Neuronal stem cell (in vitro differentiated cells): ENCODE measurements at regions not wholly inside any gene's neighbourhood (a gene's known extent, or its start where the extent isn't known, plus 50 kb on each side); places are given as distances from the start of the nearest gene placed in this dataset.

Experiments
- DNase-seq: peaks from one replicate; pipeline ENCODE4 v3.0.0-alpha.2; 2013; ENCODE audit warnings: low spot score
- H2AFZ ChIP-seq: one replicate; pipeline ENCODE4 v1.6.1; 2013; ENCODE audit warnings: mild to moderate bottlenecking, low read length, inconsistent platforms
- H2AK5ac ChIP-seq: 2 replicates; pipeline ENCODE4 v1.6.1; 2013; ENCODE audit warnings: low read depth, mild to moderate bottlenecking, inconsistent platforms, low read length, moderate library complexity, mixed read lengths
- H2BK120ac ChIP-seq: 2 replicates; pipeline ENCODE4 v1.6.1; 2013; ENCODE audit warnings: low read depth, mild to moderate bottlenecking, inconsistent platforms, low read length, moderate library complexity, mixed read lengths
- H2BK12ac ChIP-seq: one replicate; pipeline ENCODE4 v1.6.1; 2013; ENCODE audit warnings: low read length, inconsistent platforms
- H2BK15ac ChIP-seq: 2 replicates; pipeline ENCODE4 v1.6.1; 2013; ENCODE audit warnings: mild to moderate bottlenecking, low read length, inconsistent platforms, mixed read lengths
- H2BK5ac ChIP-seq: one replicate; pipeline ENCODE4 v1.6.1; 2013; ENCODE audit warnings: inconsistent platforms, mild to moderate bottlenecking, low read length, moderate library complexity
- H3K14ac ChIP-seq: one replicate; pipeline ENCODE4 v1.6.1; 2013; ENCODE audit warnings: low read length, inconsistent platforms
- H3K18ac ChIP-seq: 2 replicates; pipeline ENCODE4 v1.6.1; 2013; ENCODE audit warnings: low read length, inconsistent platforms
- H3K23ac ChIP-seq: 2 replicates; pipeline ENCODE4 v1.6.1; 2013; ENCODE audit warnings: low read depth, mild to moderate bottlenecking, mixed read lengths, low read length, inconsistent platforms; ENCODE audit not compliant: poor library complexity
- H3K27ac ChIP-seq: replicated peaks from 3 replicates; pipeline ENCODE4 v1.5.1; 2013; ENCODE audit warnings: low read length, inconsistent platforms
- H3K27me3 ChIP-seq, 3 experiments: 2 replicates each; pipeline ENCODE4 v1.6.1; 2013; ENCODE audit warnings: low read length in 3 of 3, mild to moderate bottlenecking in 2 of 3, inconsistent platforms in 1 of 3, low read depth in 1 of 3, mixed read lengths in 1 of 3, moderate library complexity in 1 of 3; ENCODE audit not compliant: control insufficient read depth in 3 of 3, insufficient read depth in 3 of 3
- H3K36me3 ChIP-seq, 2 donors: replicated peaks in 1 of 2; 2 replicates each; pipeline ENCODE4 v1.6.1; 2013; ENCODE audit warnings: low read length in 2 of 2; ENCODE audit not compliant: control insufficient read depth in 2 of 2, insufficient read depth in 2 of 2
- H3K4ac ChIP-seq: 2 replicates; pipeline ENCODE4 v1.6.1; 2013; ENCODE audit warnings: inconsistent platforms, mild to moderate bottlenecking, low read length, moderate library complexity
- H3K4me1 ChIP-seq, 2 donors: 1 replicate in 1 of 2; 2 replicates in 1 of 2; pipeline ENCODE4 v1.6.1; 2013; ENCODE audit warnings: low read length in 2 of 2, low read depth in 1 of 2; ENCODE audit not compliant: control insufficient read depth in 2 of 2, insufficient read depth in 1 of 2
- H3K4me2 ChIP-seq: one replicate; pipeline ENCODE4 v1.6.1; 2013; ENCODE audit warnings: mild to moderate bottlenecking, low read length, inconsistent platforms; ENCODE audit not compliant: insufficient read depth, poor library complexity, severe bottlenecking
- H3K4me3 ChIP-seq, 2 donors: 2 replicates each; pipeline ENCODE4 v1.5.1; 2013; ENCODE audit warnings: low read length in 2 of 2, mild to moderate bottlenecking in 2 of 2, inconsistent platforms in 1 of 2, moderate library complexity in 1 of 2
- H3K79me1 ChIP-seq: one replicate; pipeline ENCODE4 v1.6.1; 2013; ENCODE audit warnings: low read depth, mild to moderate bottlenecking, inconsistent platforms, low read length, moderate library complexity
- H3K9ac ChIP-seq: one replicate; pipeline ENCODE4 v1.6.1; 2013; ENCODE audit warnings: mild to moderate bottlenecking, low read depth, low read length, inconsistent platforms; ENCODE audit not compliant: poor library complexity
- H3K9me3 ChIP-seq, 2 donors: replicated peaks in 1 of 2; 2 replicates each; pipeline versions ENCODE3 to v1.6.1; 2013; ENCODE audit warnings: low read length in 2 of 2, mild to moderate bottlenecking in 2 of 2, inconsistent platforms in 1 of 2, low read depth in 1 of 2, mixed read lengths in 1 of 2, moderate library complexity in 1 of 2; ENCODE audit not compliant: control insufficient read depth in 2 of 2, insufficient read depth in 1 of 2
- H4K8ac ChIP-seq: one replicate; pipeline ENCODE4 v1.6.1; 2013; ENCODE audit warnings: low read depth, mild to moderate bottlenecking, inconsistent platforms, low read length, moderate library complexity
- H4K91ac ChIP-seq: one replicate; pipeline ENCODE4 v1.6.1; 2013; ENCODE audit warnings: low read length, low read depth, mild to moderate bottlenecking, inconsistent platforms; ENCODE audit not compliant: poor library complexity
- WGBS, 2 donors: extraction: QIAGEN DNeasy Blood & Tissue Kit; methylation state at CpG; one replicate each; pipeline ENCODE4 v1.1.7; 2013; ENCODE audit warnings: missing lambda C conversion rate in 2 of 2, mixed read lengths in 1 of 2; ENCODE audit not compliant: insufficient read length in 2 of 2, insufficient replicate concordance in 1 of 2; ENCODE audit errors: extremely low coverage in 2 of 2; 5-methylcytosine and 5-hydroxymethylcytosine counted together

- no peak for DNase-seq
- Histone ChIP-seq H2AK5ac (peak overlapping the region; percentile 23), H3K4me1 (peaks cover under 1 to 7% of the 10 kb centered on the region in 2 donors), H2BK5ac (no peak overlapping the region), H3K18ac (no peak overlapping the region), H4K91ac (no peak overlapping the region), H3K14ac (no peak overlapping the region), H3K4me3 (no peak overlapping the region), H3K79me1 (no peaks in the 10 kb centered on the region), H3K9me3 (peaks cover 0 to 12% of the 10 kb centered on the region in 2 donors), H3K4ac (no peak overlapping the region), H3K23ac (no peak overlapping the region), H3K27ac (no peak overlapping the region), H3K9ac (no peak overlapping the region), H2BK120ac (no peak overlapping the region), H3K4me2 (no peak overlapping the region), H2AFZ (no peak overlapping the region), H4K8ac (no peak overlapping the region), H2BK12ac (no peak overlapping the region), H2BK15ac (peak overlapping the region; percentile 33), H3K27me3 (no peaks in the 10 kb centered on the region), H3K36me3 (no peaks in the 10 kb centered on the region)
- no CpG with 5 or more reads among the region's 13 CpGs for WGBS, 2 donors
Observed at GRCh38 chr17:5781236-5781927, 197.1 kb upstream of the NLRP1 start.

- Histone ChIP-seq H2AK5ac (no peak overlapping the region), H3K23ac (no peak overlapping the region), H3K9me3 (peaks cover 0 to 12% of the 10 kb centered on the region in 2 donors), H3K18ac (no peak overlapping the region), H3K9ac (no peak overlapping the region), H2BK120ac (no peak overlapping the region), H3K4me1 (peaks cover 0 to 7% of the 10 kb centered on the region in 2 donors), H4K8ac (no peak overlapping the region), H2BK15ac (no peak overlapping the region), H3K4me2 (no peak overlapping the region), H2BK5ac (no peak overlapping the region), H3K4me3 (no peak overlapping the region), H3K36me3 (no peaks in the 10 kb centered on the region), H2BK12ac (no peak overlapping the region), H2AFZ (no peak overlapping the region), H3K14ac (no peak overlapping the region), H3K4ac (no peak overlapping the region), H4K91ac (no peak overlapping the region), H3K79me1 (no peaks in the 10 kb centered on the region), H3K27ac (no peak overlapping the region), H3K27me3 (no peaks in the 10 kb centered on the region)
- DNase-seq: no peak
- WGBS, 2 donors: no CpG with 5 or more reads among the region's 4 CpGs
Observed at GRCh38 chr17:5783269-5783668, 199.0 kb upstream of the NLRP1 start.

GRCh38 chr17:5783851-5784250 lies 199.5 kb upstream of the NLRP1 start:
- peaks cover 0 to 12% of the 10 kb centered on the region in 2 donors for H3K9me3 ChIP-seq
- H3K4me2 ChIP-seq: no peak overlapping the region
- H2BK12ac ChIP-seq: no peak overlapping the region
- H2BK15ac ChIP-seq: no peak overlapping the region
- no peak overlapping the region for H3K18ac ChIP-seq
- WGBS, 2 donors: no CpG with 5 or more reads among the region's 3 CpGs
- H3K4me3 ChIP-seq: no peak overlapping the region
- no peak for DNase-seq
- H3K9ac ChIP-seq: no peak overlapping the region
- no peaks in the 10 kb centered on the region for H3K79me1 ChIP-seq
- no peak overlapping the region for H3K4ac ChIP-seq
- no peak overlapping the region for H2AFZ ChIP-seq
- no peak overlapping the region for H3K14ac ChIP-seq
- no peak overlapping the region for H3K23ac ChIP-seq
- no peaks in the 10 kb centered on the region for H3K27me3 ChIP-seq
- no peak overlapping the region for H2BK120ac ChIP-seq
- peaks cover 0 to 7% of the 10 kb centered on the region in 2 donors for H3K4me1 ChIP-seq
- H3K36me3 ChIP-seq: no peaks in the 10 kb centered on the region
- H2AK5ac ChIP-seq: no peak overlapping the region
- H3K27ac ChIP-seq: no peak overlapping the region
- no peak overlapping the region for H2BK5ac ChIP-seq
- no peak overlapping the region for H4K91ac ChIP-seq
- H4K8ac ChIP-seq: no peak overlapping the region

GRCh38 chr17:5784791-5785190 lies 200.5 kb upstream of the NLRP1 start:
- H4K8ac ChIP-seq: no peak overlapping the region
- H3K27me3 ChIP-seq: no peaks in the 10 kb centered on the region
- no peak for DNase-seq
- no peaks in the 10 kb centered on the region for H3K36me3 ChIP-seq
- H2BK12ac ChIP-seq: no peak overlapping the region
- no peak overlapping the region for H3K27ac ChIP-seq
- no peak overlapping the region for H3K23ac ChIP-seq
- H2AFZ ChIP-seq: no peak overlapping the region
- no CpG with 5 or more reads among the region's 2 CpGs for WGBS, 2 donors
- no peak overlapping the region for H3K14ac ChIP-seq
- H3K9ac ChIP-seq: no peak overlapping the region
- no peak overlapping the region for H2BK120ac ChIP-seq
- H2BK15ac ChIP-seq: no peak overlapping the region
- peaks cover 0 to 12% of the 10 kb centered on the region in 2 donors for H3K9me3 ChIP-seq
- no peak overlapping the region for H3K4me3 ChIP-seq
- H2AK5ac ChIP-seq: no peak overlapping the region
- H4K91ac ChIP-seq: no peak overlapping the region
- H3K4me1 ChIP-seq: peaks cover 5 to 12% of the 10 kb centered on the region in 2 donors
- no peak overlapping the region for H3K18ac ChIP-seq
- H3K4ac ChIP-seq: no peak overlapping the region
- H3K4me2 ChIP-seq: no peak overlapping the region
- H3K79me1 ChIP-seq: no peaks in the 10 kb centered on the region
- no peak overlapping the region for H2BK5ac ChIP-seq
